Hepatocyte (in vitro differentiated cells): ENCODE measurements at regions not wholly inside any gene's neighbourhood (a gene's known extent, or its start where the extent isn't known, plus 50 kb on each side); places are given as distances from the start of the nearest gene placed in this dataset.

ENCODE experiments used
- DNase-seq: peaks from one replicate; pipeline ENCODE4 v3.0.0-alpha.2; 2016; ENCODE audit warnings: low spot score
- H2AFZ ChIP-seq: fragments of 200-600 bp; sonication (generic); 2 replicates; pipeline ENCODE4 v1.6.0; 2016; ENCODE audit warnings: antibody characterized with exemption, mild to moderate bottlenecking
- H3K27ac ChIP-seq: fragments of 200-600 bp; sonication (generic); 2 replicates; pipeline ENCODE4 v1.5.1; 2016; ENCODE audit warnings: mild to moderate bottlenecking
- H3K27me3 ChIP-seq: fragments of 200-600 bp; sonication (generic); 2 replicates; pipeline ENCODE4 v1.6.1; 2016
- H3K36me3 ChIP-seq: fragments of 200-600 bp; sonication (generic); replicated peaks from 2 replicates; pipeline ENCODE4 v1.5.1; 2016; ENCODE audit warnings: low read depth; ENCODE audit not compliant: insufficient read depth
- H3K4me1 ChIP-seq: fragments of 200-600 bp; sonication (generic); 2 replicates; pipeline ENCODE4 v1.5.1; 2016; ENCODE audit warnings: mild to moderate bottlenecking, moderate library complexity; ENCODE audit not compliant: insufficient read depth
- H3K4me2 ChIP-seq: fragments of 200-600 bp; sonication (generic); 2 replicates; pipeline ENCODE4 v1.6.0; 2016
- H3K4me3 ChIP-seq: fragments of 200-600 bp; sonication (generic); 2 replicates; pipeline ENCODE4 v1.5.1; 2016; ENCODE audit warnings: mild to moderate bottlenecking
- H3K79me2 ChIP-seq: fragments of 200-600 bp; sonication (generic); 2 replicates; pipeline ENCODE4 v1.6.0; 2017; ENCODE audit warnings: mild to moderate bottlenecking
- H3K9me2 ChIP-seq: fragments of 200-600 bp; sonication (generic); replicated peaks from 2 replicates; pipeline ENCODE4 v1.6.0; 2017; ENCODE audit warnings: mild to moderate bottlenecking; ENCODE audit not compliant: insufficient read depth
- H3K9me3 ChIP-seq: fragments of 200-600 bp; sonication (generic); 2 replicates; pipeline ENCODE4 v1.5.1; 2016; ENCODE audit warnings: low read depth, mild to moderate bottlenecking
- H4K20me1 ChIP-seq: fragments of 200-600 bp; sonication (generic); 2 replicates; pipeline ENCODE4 v1.6.0; 2016; ENCODE audit warnings: mild to moderate bottlenecking; ENCODE audit not compliant: insufficient read depth, poor library complexity, severe bottlenecking
- EZH2 ChIP-seq: fragments of 200-600 bp; sonication (generic); IDR thresholded peaks from 2 replicates; pipeline ENCODE4 v1.6.1; 2016; ENCODE audit warnings: antibody characterized with exemption, mild to moderate bottlenecking, borderline replicate concordance
- EZH2phosphoT487 ChIP-seq: fragments of 200-600 bp; sonication (generic); IDR thresholded peaks from one replicate; pipeline ENCODE4 v1.6.1; 2018; ENCODE audit warnings: antibody characterized with exemption, mild to moderate bottlenecking, low read depth, moderate library complexity; ENCODE audit not compliant: unreplicated experiment, severe bottlenecking
- WGBS: methylation state at CpG from one replicate; pipeline ENCODE4 v1.1.6; 2016; ENCODE audit warnings: low lambda C conversion rate; ENCODE audit errors: missing lambda C conversion rate; 5-methylcytosine and 5-hydroxymethylcytosine counted together
- TF ChIP-seq, protein P1 (sequence below): fragments of 200-600 bp; sonication (generic); IDR thresholded peaks from 2 replicates; pipeline ENCODE4 v1.5.1; 2016; ENCODE audit warnings: antibody characterized with exemption, mild to moderate bottlenecking; ENCODE audit not compliant: poor library complexity

DNA sequence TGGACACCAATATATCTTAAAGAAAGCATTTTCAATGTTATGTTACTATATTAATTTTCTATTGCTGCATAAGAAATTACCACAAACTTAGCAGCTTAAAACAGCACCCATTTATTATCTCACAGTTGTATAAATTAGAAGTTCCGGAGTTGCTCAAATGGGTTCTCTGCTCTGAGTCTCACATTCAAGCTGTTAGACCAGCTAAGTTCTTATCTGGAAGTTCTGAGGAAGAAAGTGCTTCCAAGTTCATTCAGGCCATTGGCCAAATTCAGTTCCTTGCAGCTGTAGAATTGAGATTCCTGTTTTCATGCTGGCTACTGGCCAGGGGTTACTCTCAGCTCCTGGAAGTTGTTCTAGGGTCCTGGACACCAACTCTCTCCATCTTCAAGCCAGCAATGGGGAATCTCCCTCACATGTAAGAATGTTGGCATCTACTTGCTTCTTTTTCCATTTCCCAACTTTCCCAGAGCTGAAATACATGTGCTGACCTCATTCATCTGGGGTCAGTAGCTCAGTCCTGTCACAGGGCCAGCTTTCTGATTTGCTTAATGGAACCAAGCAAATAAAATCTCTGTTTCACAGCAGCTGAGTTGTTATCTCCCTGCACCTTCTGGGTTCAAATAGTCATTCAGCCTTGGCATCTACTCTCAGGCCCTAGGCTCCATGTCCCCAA lies 99.6 kb upstream of the INTU start:
- Histone ChIP-seq H3K27ac (no peak overlapping the region), H3K36me3 (no peaks in the 10 kb centered on the region), H3K4me3 (no peak overlapping the region), H3K79me2 (no peaks in the 10 kb centered on the region), H3K9me2 (no peaks in the 10 kb centered on the region), H3K4me2 (no peak overlapping the region), H3K4me1 (peaks cover 3% of the 10 kb centered on the region), H4K20me1 (no peaks in the 10 kb centered on the region), H2AFZ (no peak overlapping the region), H3K9me3 (no peaks in the 10 kb centered on the region), H3K27me3 (no peaks in the 10 kb centered on the region)
- TF ChIP-seq EZH2 (no peak), EZH2phosphoT487 (no peak)
- TF ChIP-seq, protein P1, sequence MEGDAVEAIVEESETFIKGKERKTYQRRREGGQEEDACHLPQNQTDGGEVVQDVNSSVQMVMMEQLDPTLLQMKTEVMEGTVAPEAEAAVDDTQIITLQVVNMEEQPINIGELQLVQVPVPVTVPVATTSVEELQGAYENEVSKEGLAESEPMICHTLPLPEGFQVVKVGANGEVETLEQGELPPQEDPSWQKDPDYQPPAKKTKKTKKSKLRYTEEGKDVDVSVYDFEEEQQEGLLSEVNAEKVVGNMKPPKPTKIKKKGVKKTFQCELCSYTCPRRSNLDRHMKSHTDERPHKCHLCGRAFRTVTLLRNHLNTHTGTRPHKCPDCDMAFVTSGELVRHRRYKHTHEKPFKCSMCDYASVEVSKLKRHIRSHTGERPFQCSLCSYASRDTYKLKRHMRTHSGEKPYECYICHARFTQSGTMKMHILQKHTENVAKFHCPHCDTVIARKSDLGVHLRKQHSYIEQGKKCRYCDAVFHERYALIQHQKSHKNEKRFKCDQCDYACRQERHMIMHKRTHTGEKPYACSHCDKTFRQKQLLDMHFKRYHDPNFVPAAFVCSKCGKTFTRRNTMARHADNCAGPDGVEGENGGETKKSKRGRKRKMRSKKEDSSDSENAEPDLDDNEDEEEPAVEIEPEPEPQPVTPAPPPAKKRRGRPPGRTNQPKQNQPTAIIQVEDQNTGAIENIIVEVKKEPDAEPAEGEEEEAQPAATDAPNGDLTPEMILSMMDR: no peak
- 96% methylated on average over 1 of the region's 1 CpG for WGBS
- peak; percentile 24 for DNase-seq

DNA sequence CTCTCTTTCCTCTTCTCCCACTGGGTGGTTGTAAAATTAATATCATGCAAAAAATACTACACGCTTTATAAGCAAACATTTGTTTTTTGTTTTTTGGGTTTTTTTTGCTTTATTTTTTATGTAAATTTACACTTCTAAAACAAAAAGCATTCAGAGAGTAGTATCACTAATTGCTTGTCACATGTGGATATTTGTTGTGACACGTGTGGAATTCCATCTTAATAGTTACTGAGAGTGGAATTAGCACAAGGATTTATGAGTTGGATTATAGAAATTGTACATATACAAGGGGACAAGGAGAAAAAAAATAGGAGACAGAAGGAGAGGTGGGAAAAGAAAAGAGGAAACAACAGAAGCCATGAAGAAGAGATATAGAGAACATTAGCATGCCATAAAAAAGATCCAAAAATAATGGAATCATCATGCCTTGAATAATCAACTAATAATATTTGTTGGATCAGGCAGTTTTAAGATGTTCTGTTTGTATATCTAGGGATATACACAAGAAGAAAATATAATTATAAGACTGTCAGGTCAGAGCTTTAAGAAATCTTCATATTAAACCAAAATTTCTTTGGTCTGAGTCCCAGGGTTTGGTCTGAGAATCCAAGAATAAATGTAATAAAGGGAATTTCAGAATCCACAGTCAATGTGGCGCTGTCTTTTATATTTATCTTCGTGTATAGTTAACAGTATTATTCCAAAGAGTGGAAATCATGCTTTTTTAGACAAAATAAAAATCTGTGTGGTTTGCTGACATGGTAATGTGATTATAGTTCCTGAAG lies 98.5 kb upstream of the INTU start:
- Histone ChIP-seq H3K79me2 (no peaks in the 10 kb centered on the region), H3K9me3 (no peaks in the 10 kb centered on the region), H2AFZ (no peak overlapping the region), H3K36me3 (no peaks in the 10 kb centered on the region), H4K20me1 (no peaks in the 10 kb centered on the region), H3K4me1 (peaks cover 3% of the 10 kb centered on the region), H3K27me3 (no peaks in the 10 kb centered on the region), H3K9me2 (no peaks in the 10 kb centered on the region), H3K4me2 (no peak overlapping the region), H3K27ac (no peak overlapping the region), H3K4me3 (no peak overlapping the region)
- TF ChIP-seq EZH2 (no peak), EZH2phosphoT487 (no peak)
- TF ChIP-seq, protein P1: no peak
- DNase-seq: no peak
- 85% methylated on average over 4 of the region's 4 CpGs for WGBS

DNA sequence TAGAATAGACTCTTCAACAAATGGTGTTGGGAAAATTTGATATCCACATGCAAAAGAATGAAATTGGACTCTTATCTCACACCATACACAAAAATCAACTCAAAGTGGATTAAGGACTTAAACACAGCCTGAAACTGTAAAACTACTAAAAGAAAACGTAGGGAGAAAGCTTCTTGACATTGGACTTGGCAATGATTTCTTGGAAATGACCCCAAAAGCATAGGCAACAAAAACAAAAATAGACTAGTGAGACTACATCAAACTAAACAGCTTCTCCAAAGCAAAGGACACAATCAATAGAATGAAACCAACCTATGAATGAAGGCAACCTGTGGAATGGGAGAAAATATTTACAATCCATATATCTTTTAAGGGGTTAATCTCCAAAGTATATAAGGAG lies 94.7 kb upstream of the INTU start:
- no peaks in the 10 kb centered on the region for H3K9me3 ChIP-seq
- no peak overlapping the region for H3K27ac ChIP-seq
- H3K36me3 ChIP-seq: no peaks in the 10 kb centered on the region
- no peak overlapping the region for H2AFZ ChIP-seq
- H3K9me2 ChIP-seq: no peaks in the 10 kb centered on the region
- 49% methylated on average over 1 of the region's 1 CpG for WGBS
- no peak overlapping the region for H3K4me3 ChIP-seq
- no peak for DNase-seq
- no peaks in the 10 kb centered on the region for H4K20me1 ChIP-seq
- H3K4me1 ChIP-seq: no peaks in the 10 kb centered on the region
- TF ChIP-seq, protein P1: no peak
- TF ChIP-seq EZH2phosphoT487 (no peak), EZH2 (no peak)
- peaks cover 3% of the 10 kb centered on the region for H3K27me3 ChIP-seq
- no peaks in the 10 kb centered on the region for H3K79me2 ChIP-seq
- no peak overlapping the region for H3K4me2 ChIP-seq
